ENCODE measurements at regions not wholly inside any gene's neighbourhood (a gene's known extent, or its start where the extent isn't known, plus 50 kb on each side); places are given as distances from the start of the nearest gene placed in this dataset.

DNA sequence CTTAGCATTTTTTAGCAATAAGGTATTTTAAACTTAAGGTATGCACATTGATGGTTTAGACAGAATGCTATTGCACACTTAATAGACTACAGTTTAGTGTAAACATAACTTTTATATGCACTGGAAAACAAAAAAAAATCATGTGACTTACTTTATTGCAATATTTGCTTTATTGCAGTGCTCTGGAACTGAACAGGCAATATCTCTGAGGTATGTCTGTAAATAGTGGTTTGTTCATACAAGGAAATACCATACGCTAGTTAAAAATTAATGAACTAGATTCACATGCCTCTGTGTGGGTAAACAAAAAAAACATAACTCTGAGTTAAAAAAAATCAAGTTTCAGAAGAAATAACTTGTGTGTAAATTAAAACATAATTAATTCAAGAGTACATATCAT, 479.0 kb upstream of the MKI67 start:
- Histone ChIP-seq H3K4me3 (ENCODE audit: low read length) (no peak overlapping the region), H3K79me2 (ENCODE audit: low read length) (no peaks in the 10 kb centered on the region), H3K4me1 (ENCODE audit: low read length) (no peaks in the 10 kb centered on the region), H4K20me1 (ENCODE audit: insufficient read depth, low read length) (no peaks in the 10 kb centered on the region), H3K27ac (ENCODE audit: low read length) (no peak overlapping the region), H3K9me3 (ENCODE audit: insufficient read depth, low read length) (no peaks in the 10 kb centered on the region), H3K27me3 (ENCODE audit: low read depth, low read length) (no peaks in the 10 kb centered on the region), H3K36me3 (replicated peaks; ENCODE audit: low read depth, low read length) (no peaks in the 10 kb centered on the region), H2AFZ (ENCODE audit: low read depth, low read length) (no peak overlapping the region), H3K9ac (ENCODE audit: low read length) (no peak overlapping the region), H3K4me2 (ENCODE audit: low read length) (no peak overlapping the region)
- TF ChIP-seq, protein P1, sequence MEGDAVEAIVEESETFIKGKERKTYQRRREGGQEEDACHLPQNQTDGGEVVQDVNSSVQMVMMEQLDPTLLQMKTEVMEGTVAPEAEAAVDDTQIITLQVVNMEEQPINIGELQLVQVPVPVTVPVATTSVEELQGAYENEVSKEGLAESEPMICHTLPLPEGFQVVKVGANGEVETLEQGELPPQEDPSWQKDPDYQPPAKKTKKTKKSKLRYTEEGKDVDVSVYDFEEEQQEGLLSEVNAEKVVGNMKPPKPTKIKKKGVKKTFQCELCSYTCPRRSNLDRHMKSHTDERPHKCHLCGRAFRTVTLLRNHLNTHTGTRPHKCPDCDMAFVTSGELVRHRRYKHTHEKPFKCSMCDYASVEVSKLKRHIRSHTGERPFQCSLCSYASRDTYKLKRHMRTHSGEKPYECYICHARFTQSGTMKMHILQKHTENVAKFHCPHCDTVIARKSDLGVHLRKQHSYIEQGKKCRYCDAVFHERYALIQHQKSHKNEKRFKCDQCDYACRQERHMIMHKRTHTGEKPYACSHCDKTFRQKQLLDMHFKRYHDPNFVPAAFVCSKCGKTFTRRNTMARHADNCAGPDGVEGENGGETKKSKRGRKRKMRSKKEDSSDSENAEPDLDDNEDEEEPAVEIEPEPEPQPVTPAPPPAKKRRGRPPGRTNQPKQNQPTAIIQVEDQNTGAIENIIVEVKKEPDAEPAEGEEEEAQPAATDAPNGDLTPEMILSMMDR (IDR thresholded peaks at IDR 0.05; ENCODE audit: low read depth, low read length) = no peak
- no peak for TF ChIP-seq EZH2phosphoT487 (IDR thresholded peaks at IDR 0.05; ENCODE audit: low read depth)

DNA sequence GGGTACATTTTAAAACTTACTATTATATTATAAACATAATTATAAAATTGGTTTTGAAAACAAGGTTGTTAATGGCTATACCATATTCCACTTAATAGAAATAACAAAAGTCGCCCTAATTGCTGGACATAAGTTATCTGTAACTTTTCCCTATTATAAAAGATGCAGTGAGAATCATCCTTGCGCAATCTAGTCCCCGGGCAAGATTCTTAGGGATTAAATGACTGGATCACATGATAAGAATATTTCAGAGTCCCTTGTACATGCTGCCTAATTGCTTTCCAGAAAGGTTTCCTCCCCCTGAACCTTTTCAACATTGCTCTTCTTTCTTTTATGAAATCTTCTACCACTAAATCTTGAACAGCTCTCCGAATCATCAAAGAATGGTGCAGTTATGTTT, 479.8 kb upstream of the MKI67 start:
- Histone ChIP-seq H2AFZ (ENCODE audit: low read depth, low read length) (no peak overlapping the region), H3K79me2 (ENCODE audit: low read length) (no peaks in the 10 kb centered on the region), H3K36me3 (replicated peaks; ENCODE audit: low read depth, low read length) (no peaks in the 10 kb centered on the region), H3K9ac (ENCODE audit: low read length) (no peak overlapping the region), H3K4me3 (ENCODE audit: low read length) (no peak overlapping the region), H3K27ac (ENCODE audit: low read length) (no peak overlapping the region), H3K4me1 (ENCODE audit: low read length) (no peaks in the 10 kb centered on the region), H3K27me3 (ENCODE audit: low read depth, low read length) (no peaks in the 10 kb centered on the region), H4K20me1 (ENCODE audit: insufficient read depth, low read length) (no peaks in the 10 kb centered on the region), H3K9me3 (ENCODE audit: insufficient read depth, low read length) (no peaks in the 10 kb centered on the region), H3K4me2 (ENCODE audit: low read length) (no peak overlapping the region)
- no peak for TF ChIP-seq EZH2phosphoT487 (IDR thresholded peaks at IDR 0.05; ENCODE audit: low read depth)
- TF ChIP-seq, protein P1 (IDR thresholded peaks at IDR 0.05; ENCODE audit: low read depth, low read length) = no peak

DNA sequence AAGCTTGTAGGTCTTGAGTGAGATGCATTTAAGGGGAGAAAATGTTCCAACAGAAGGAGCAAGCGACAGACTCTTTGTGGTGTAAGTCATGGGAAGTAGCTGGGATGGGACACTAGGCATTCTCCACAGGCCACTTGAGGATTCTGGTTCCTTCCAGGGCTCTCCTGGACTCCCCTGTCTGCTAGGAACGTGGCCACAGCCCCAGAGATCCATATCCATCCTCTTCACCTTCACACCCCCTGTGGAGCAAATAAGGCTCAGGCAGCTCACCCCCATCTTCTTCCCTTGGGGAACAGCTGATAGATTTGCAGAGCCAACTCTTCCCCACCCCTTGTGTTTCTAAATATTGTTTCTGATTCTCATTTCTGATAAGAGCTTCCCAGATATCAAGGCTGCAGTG, 482.6 kb upstream of the MKI67 start:
- H2AFZ ChIP-seq (ENCODE audit: low read depth, low read length) = no peak overlapping the region
- H3K79me2 ChIP-seq (ENCODE audit: low read length) = no peaks in the 10 kb centered on the region
- H3K4me1 ChIP-seq (ENCODE audit: low read length) = no peaks in the 10 kb centered on the region
- H3K36me3 ChIP-seq (replicated peaks; ENCODE audit: low read depth, low read length) = no peaks in the 10 kb centered on the region
- H4K20me1 ChIP-seq (ENCODE audit: insufficient read depth, low read length) = no peaks in the 10 kb centered on the region
- H3K9me3 ChIP-seq (ENCODE audit: insufficient read depth, low read length) = no peaks in the 10 kb centered on the region
- TF ChIP-seq EZH2phosphoT487 (IDR thresholded peaks at IDR 0.05; ENCODE audit: low read depth) = no peak
- TF ChIP-seq, protein P1 (IDR thresholded peaks at IDR 0.05; ENCODE audit: low read depth, low read length) = no peak
- no peak overlapping the region for H3K4me3 ChIP-seq (ENCODE audit: low read length)
- H3K9ac ChIP-seq (ENCODE audit: low read length) = no peak overlapping the region
- no peaks in the 10 kb centered on the region for H3K27me3 ChIP-seq (ENCODE audit: low read depth, low read length)
- no peak overlapping the region for H3K27ac ChIP-seq (ENCODE audit: low read length)
- H3K4me2 ChIP-seq (ENCODE audit: low read length) = no peak overlapping the region

DNA sequence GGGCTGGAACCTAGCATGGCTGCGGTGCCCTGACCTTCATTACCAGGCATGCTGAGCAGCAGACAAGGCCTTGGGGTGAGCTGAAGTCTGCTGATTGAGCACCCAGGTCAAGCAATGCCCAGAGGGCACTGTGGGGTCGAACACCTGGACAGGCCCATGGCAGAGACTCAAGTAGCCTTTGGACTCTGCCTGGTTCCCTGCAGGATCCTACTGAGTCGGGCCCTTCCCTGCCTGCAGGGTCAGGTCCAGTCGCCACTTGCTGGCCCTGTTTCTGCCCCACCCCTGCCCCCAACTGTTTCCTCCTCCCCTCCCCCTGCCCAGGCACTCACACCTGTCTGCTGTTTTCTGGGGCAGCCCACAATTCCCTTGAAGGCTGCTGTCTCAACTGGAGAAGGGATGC, 483.2 kb upstream of the MKI67 start:
- H3K9me3 ChIP-seq (ENCODE audit: insufficient read depth, low read length) = no peaks in the 10 kb centered on the region
- H3K36me3 ChIP-seq (replicated peaks; ENCODE audit: low read depth, low read length) = no peaks in the 10 kb centered on the region

More for the DNA sequence above, 483.2 kb upstream of the MKI67 start:
- Histone ChIP-seq H4K20me1 (ENCODE audit: insufficient read depth, low read length) (no peaks in the 10 kb centered on the region), H3K27ac (ENCODE audit: low read length) (no peak overlapping the region), H2AFZ (ENCODE audit: low read depth, low read length) (no peak overlapping the region), H3K4me2 (ENCODE audit: low read length) (no peak overlapping the region), H3K4me1 (ENCODE audit: low read length) (no peaks in the 10 kb centered on the region), H3K9ac (ENCODE audit: low read length) (no peak overlapping the region), H3K79me2 (ENCODE audit: low read length) (no peaks in the 10 kb centered on the region), H3K27me3 (ENCODE audit: low read depth, low read length) (no peaks in the 10 kb centered on the region), H3K4me3 (ENCODE audit: low read length) (no peak overlapping the region)
- TF ChIP-seq, protein P1 (IDR thresholded peaks at IDR 0.05; ENCODE audit: low read depth, low read length) = no peak
- TF ChIP-seq EZH2phosphoT487 (IDR thresholded peaks at IDR 0.05; ENCODE audit: low read depth) = no peak

Measured in OCI-LY3 (cell line).